ENCODE measurements at regions not wholly inside any gene's neighbourhood (a gene's known extent, or its start where the extent isn't known, plus 50 kb on each side); places are given as distances from the start of the nearest gene placed in this dataset.

GRCh38 chr11:10373929-10374328, 69.1 kb downstream of the ADM start:
- TF ChIP-seq CTCF (IDR thresholded peaks at IDR 0.05): no peak
- no peak for TF ChIP-seq ZFX (IDR thresholded peaks at IDR 0.05; ENCODE audit: borderline replicate concordance)
